ENCODE measurements at regions not wholly inside any gene's neighbourhood (a gene's known extent, or its start where the extent isn't known, plus 50 kb on each side); places are given as distances from the start of the nearest gene placed in this dataset.
"Not testable (repeated sequence)": the region's sequence is repeated elsewhere in the genome, so short reads cannot be mapped to it uniquely, and the experiment has no call there.

DNA sequence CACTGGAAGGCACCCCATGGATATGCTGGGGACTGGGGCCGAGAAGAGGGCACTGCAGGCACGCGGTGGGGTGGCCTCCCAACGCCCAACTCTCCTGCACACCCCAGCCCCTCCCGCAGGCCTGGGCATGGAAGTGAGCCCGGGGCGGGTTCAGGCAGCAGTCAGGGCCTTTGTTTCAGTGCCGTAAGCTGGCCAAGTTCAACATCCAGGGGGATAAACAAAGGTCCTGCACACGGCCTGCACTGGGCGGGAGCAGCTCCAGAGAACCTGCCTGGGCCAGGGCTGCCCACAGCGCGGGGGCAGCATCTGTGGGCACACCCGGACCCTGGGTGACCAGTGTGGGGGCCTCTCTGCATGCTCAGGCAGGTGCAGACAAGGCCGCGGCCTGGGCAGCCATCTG, 5425.8 kb upstream of the TPTE start:
- TF ChIP-seq, protein P1, sequence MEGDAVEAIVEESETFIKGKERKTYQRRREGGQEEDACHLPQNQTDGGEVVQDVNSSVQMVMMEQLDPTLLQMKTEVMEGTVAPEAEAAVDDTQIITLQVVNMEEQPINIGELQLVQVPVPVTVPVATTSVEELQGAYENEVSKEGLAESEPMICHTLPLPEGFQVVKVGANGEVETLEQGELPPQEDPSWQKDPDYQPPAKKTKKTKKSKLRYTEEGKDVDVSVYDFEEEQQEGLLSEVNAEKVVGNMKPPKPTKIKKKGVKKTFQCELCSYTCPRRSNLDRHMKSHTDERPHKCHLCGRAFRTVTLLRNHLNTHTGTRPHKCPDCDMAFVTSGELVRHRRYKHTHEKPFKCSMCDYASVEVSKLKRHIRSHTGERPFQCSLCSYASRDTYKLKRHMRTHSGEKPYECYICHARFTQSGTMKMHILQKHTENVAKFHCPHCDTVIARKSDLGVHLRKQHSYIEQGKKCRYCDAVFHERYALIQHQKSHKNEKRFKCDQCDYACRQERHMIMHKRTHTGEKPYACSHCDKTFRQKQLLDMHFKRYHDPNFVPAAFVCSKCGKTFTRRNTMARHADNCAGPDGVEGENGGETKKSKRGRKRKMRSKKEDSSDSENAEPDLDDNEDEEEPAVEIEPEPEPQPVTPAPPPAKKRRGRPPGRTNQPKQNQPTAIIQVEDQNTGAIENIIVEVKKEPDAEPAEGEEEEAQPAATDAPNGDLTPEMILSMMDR (IDR thresholded peaks at IDR 0.05) = not testable (repeated sequence)
- not testable (repeated sequence) for TF ChIP-seq POLR2A (IDR thresholded peaks at IDR 0.05)
